H9 (cell line): ENCODE measurements at regions not wholly inside any gene's neighbourhood (a gene's known extent, or its start where the extent isn't known, plus 50 kb on each side); places are given as distances from the start of the nearest gene placed in this dataset.

Experiments
- DNase-seq: peaks from one replicate; pipeline ENCODE4 v3.0.0-alpha.2; 2017
- H2AFZ ChIP-seq: one replicate; pipeline ENCODE4 v1.6.1; 2013; ENCODE audit warnings: mild to moderate bottlenecking, low read length, control low read depth, moderate library complexity
- H2AK5ac ChIP-seq: 2 replicates; pipeline ENCODE4 v1.6.1; 2013; ENCODE audit warnings: low read length, control low read depth, mixed read lengths; ENCODE audit not compliant: insufficient read length
- H2BK120ac ChIP-seq: one replicate; pipeline ENCODE4 v1.6.1; 2013; ENCODE audit warnings: low read depth, mild to moderate bottlenecking, low read length, control low read depth, inconsistent platforms; ENCODE audit not compliant: poor library complexity, severe bottlenecking
- H2BK12ac ChIP-seq: 2 replicates; pipeline ENCODE4 v1.6.1; 2013; ENCODE audit warnings: low read length, control low read depth, mixed read lengths, low read depth; ENCODE audit not compliant: insufficient read length
- H2BK15ac ChIP-seq: 2 replicates; pipeline ENCODE4 v1.6.1; 2013; ENCODE audit warnings: low read depth, low read length, control low read depth
- H2BK20ac ChIP-seq: one replicate; pipeline ENCODE4 v1.6.1; 2013; ENCODE audit warnings: low read depth, mild to moderate bottlenecking, low read length, control low read depth, inconsistent platforms; ENCODE audit not compliant: poor library complexity, severe bottlenecking
- H2BK5ac ChIP-seq: 2 replicates; pipeline ENCODE4 v1.6.1; 2013; ENCODE audit warnings: low read length, control low read depth, mixed read lengths; ENCODE audit not compliant: insufficient read length
- H3K14ac ChIP-seq: 2 replicates; pipeline ENCODE4 v1.6.1; 2013; ENCODE audit warnings: low read length, control low read depth; ENCODE audit not compliant: insufficient read depth
- H3K18ac ChIP-seq: 2 replicates; pipeline ENCODE4 v1.6.1; 2013; ENCODE audit warnings: low read depth, mild to moderate bottlenecking, mixed read lengths, low read length, control low read depth; ENCODE audit not compliant: insufficient read length
- H3K23ac ChIP-seq: 2 replicates; pipeline ENCODE4 v1.6.1; 2013; ENCODE audit warnings: low read length, control low read depth, mixed read lengths, low read depth; ENCODE audit not compliant: insufficient read length
- H3K23me2 ChIP-seq: 2 replicates; pipeline ENCODE4 v1.6.1; 2013; ENCODE audit warnings: low read depth, mild to moderate bottlenecking, mixed read lengths, low read length, control low read depth; ENCODE audit not compliant: insufficient read length, poor library complexity, severe bottlenecking
- H3K27ac ChIP-seq: 2 replicates; pipeline ENCODE4 v1.5.1; 2013; ENCODE audit warnings: low read length, control low read depth, mixed read lengths, low read depth; ENCODE audit not compliant: insufficient read length
- H3K27me3 ChIP-seq: 2 replicates; pipeline ENCODE4 v1.6.1; 2013; ENCODE audit warnings: low read length, control low read depth, inconsistent platforms; ENCODE audit not compliant: insufficient read depth
- H3K4ac ChIP-seq: 2 replicates; pipeline ENCODE4 v1.6.1; 2013; ENCODE audit warnings: low read depth, mild to moderate bottlenecking, control low read depth, inconsistent platforms, low read length, moderate library complexity
- H3K4me1 ChIP-seq: 2 replicates; pipeline ENCODE4 v1.6.1; 2013; ENCODE audit warnings: low read length, control low read depth, inconsistent platforms; ENCODE audit not compliant: insufficient read depth
- H3K4me2 ChIP-seq: 2 replicates; pipeline ENCODE4 v1.6.1; 2013; ENCODE audit warnings: low read length, control low read depth, mixed read lengths; ENCODE audit not compliant: insufficient read length, insufficient read depth
- H3K56ac ChIP-seq: 2 replicates; pipeline ENCODE4 v1.6.1; 2013; ENCODE audit warnings: low read depth, mild to moderate bottlenecking, mixed read lengths, low read length, control low read depth; ENCODE audit not compliant: insufficient read length
- H3K79me1 ChIP-seq: 2 replicates; pipeline ENCODE4 v1.6.1; 2013; ENCODE audit warnings: low read depth, mild to moderate bottlenecking, moderate library complexity, low read length, control low read depth, inconsistent platforms; ENCODE audit not compliant: insufficient read depth, poor library complexity, severe bottlenecking
- H3K79me2 ChIP-seq: 2 replicates; pipeline ENCODE4 v1.6.1; 2013; ENCODE audit warnings: low read length, control low read depth, inconsistent platforms; ENCODE audit not compliant: insufficient read depth
- H3K9ac ChIP-seq: 2 replicates; pipeline ENCODE4 v1.6.1; 2013; ENCODE audit warnings: low read length, control low read depth, mixed read lengths; ENCODE audit not compliant: insufficient read length; ENCODE audit errors: extremely low read depth
- H3K9me3 ChIP-seq: one replicate; pipeline ENCODE4 v1.6.1; 2013; ENCODE audit warnings: low read depth, low read length, inconsistent platforms; ENCODE audit not compliant: control insufficient read depth
- H3T11ph ChIP-seq: one replicate; pipeline ENCODE4 v1.6.1; 2013; ENCODE audit warnings: mild to moderate bottlenecking, low read length, control low read depth, inconsistent platforms
- H4K20me1 ChIP-seq: one replicate; pipeline ENCODE4 v1.6.1; 2013; ENCODE audit not compliant: control insufficient read depth, insufficient read length, insufficient read depth
- H4K5ac ChIP-seq: 2 replicates; pipeline ENCODE4 v1.6.1; 2013; ENCODE audit warnings: low read depth, mild to moderate bottlenecking, mixed read lengths, low read length, control low read depth; ENCODE audit not compliant: insufficient read length
- H4K8ac ChIP-seq: replicated peaks from 2 replicates; pipeline ENCODE4 v1.6.1; 2013; ENCODE audit warnings: low read length, control low read depth, mixed read lengths, low read depth; ENCODE audit not compliant: insufficient read length
- H4K91ac ChIP-seq: 2 replicates; pipeline ENCODE4 v1.6.1; 2013; ENCODE audit warnings: low read depth, mild to moderate bottlenecking, moderate library complexity, mixed read lengths, low read length, control low read depth; ENCODE audit not compliant: insufficient read length
- H3K27ac Mint-ChIP-seq, 3 experiments: 2 replicates in 2 of 3; 3 replicates in 1 of 3; pipeline ENCODE4 v1.8.0; 2020 to 2021; ENCODE audit warnings: mixed read lengths in 3 of 3, mild to moderate bottlenecking in 1 of 3, moderate library complexity in 1 of 3
- H3K27me3 Mint-ChIP-seq: 2 replicates; pipeline ENCODE4 v1.8.0; 2021; ENCODE audit warnings: low read depth, mild to moderate bottlenecking, moderate library complexity, mixed read lengths
- H3K36me3 Mint-ChIP-seq, 3 experiments: 2 replicates in 2 of 3; 3 replicates in 1 of 3; pipeline ENCODE4 v1.8.0; 2020 to 2021; ENCODE audit warnings: low read depth in 3 of 3, mixed read lengths in 3 of 3; ENCODE audit not compliant: insufficient read depth in 1 of 3
- H3K4me1 Mint-ChIP-seq, 2 experiments: 2 replicates each; pipeline ENCODE4 v1.8.0; 2020; ENCODE audit warnings: mixed read lengths in 2 of 2
- H3K4me3 Mint-ChIP-seq, 2 experiments: 2 replicates in 1 of 2; 3 replicates in 1 of 2; pipeline ENCODE4 v1.8.0; 2020 to 2021; ENCODE audit warnings: mild to moderate bottlenecking in 2 of 2, mixed read lengths in 2 of 2, moderate library complexity in 1 of 2
- H3K9me3 Mint-ChIP-seq, 2 experiments: 2 replicates in 1 of 2; 3 replicates in 1 of 2; pipeline ENCODE4 v1.8.0; 2020; ENCODE audit warnings: mild to moderate bottlenecking in 2 of 2, mixed read lengths in 2 of 2, moderate library complexity in 1 of 2
- CTCF ChIP-seq: fragments of 200-600 bp; sonication (generic); conservative IDR thresholded peaks from 3 replicates; pipeline ENCODE4 v1.8.0; 2021; ENCODE audit warnings: antibody characterized with exemption, mild to moderate bottlenecking
- WGBS: extraction: QIAGEN DNeasy Blood & Tissue Kit; methylation state at CpG from one replicate; pipeline ENCODE4 v1.1.7; 2013; ENCODE audit warnings: missing lambda C conversion rate, low lambda C conversion rate, mixed read lengths; ENCODE audit not compliant: insufficient read length; ENCODE audit errors: extremely low coverage; 5-methylcytosine and 5-hydroxymethylcytosine counted together

- Mint-ChIP-seq H3K9me3 (peaks cover 0 to 3% of the 10 kb centered on the region in 2 experiments; a peak in 1 of 5 replicates), H3K27ac (no peak overlapping the region), H3K4me3 (no peak overlapping the region), H3K4me1 (peaks cover 14 to 22% of the 10 kb centered on the region in 2 experiments), H3K36me3 (peaks cover 0 to 4% (median 0%) of the 10 kb centered on the region in 3 experiments; a peak in 2 of 7 replicates), H3K27me3 (no peaks in the 10 kb centered on the region)
- H2AFZ ChIP-seq = no peak overlapping the region
- no peak overlapping the region for H4K5ac ChIP-seq
- no peaks in the 10 kb centered on the region for H3K79me1 ChIP-seq
- no peak for DNase-seq
- no peak overlapping the region for H3K4me2 ChIP-seq
- H2AK5ac ChIP-seq = no peak overlapping the region
- H3K4ac ChIP-seq = no peak overlapping the region
- H2BK20ac ChIP-seq = no peak overlapping the region
- H2BK15ac ChIP-seq = no peak overlapping the region
- no CpG with 5 or more reads among the region's 2 CpGs for WGBS
- no peak overlapping the region for H4K91ac ChIP-seq
- no peak overlapping the region for H3K14ac ChIP-seq
- no peaks in the 10 kb centered on the region for H4K20me1 ChIP-seq
- H3K23me2 ChIP-seq = no peaks in the 10 kb centered on the region
- H2BK120ac ChIP-seq = no peak overlapping the region
- H3T11ph ChIP-seq = no peak overlapping the region
- TF ChIP-seq CTCF = no peak
- no peaks in the 10 kb centered on the region for H3K4me1 ChIP-seq
- no peaks in the 10 kb centered on the region for H3K79me2 ChIP-seq
- no peak overlapping the region for H4K8ac ChIP-seq
- no peak overlapping the region for H3K18ac ChIP-seq
- H3K27ac ChIP-seq = no peak overlapping the region
- no peak overlapping the region for H2BK5ac ChIP-seq
- H3K56ac ChIP-seq = no peak overlapping the region
- no peak overlapping the region for H3K23ac ChIP-seq
- no peak overlapping the region for H3K9ac ChIP-seq
- no peaks in the 10 kb centered on the region for H3K27me3 ChIP-seq
- H3K9me3 ChIP-seq = no peaks in the 10 kb centered on the region
- no peak overlapping the region for H2BK12ac ChIP-seq
These were observed 184.7 kb downstream of the CARTPT start for GRCh38 chr5:71903808-71904207.
